H9 (cell line): ENCODE measurements at regions not wholly inside any gene's neighbourhood (a gene's known extent, or its start where the extent isn't known, plus 50 kb on each side); places are given as distances from the start of the nearest gene placed in this dataset.

Experiments used
- DNase-seq: peaks from one replicate; pipeline ENCODE4 v3.0.0-alpha.2; 2017
- H2AFZ ChIP-seq: one replicate; pipeline ENCODE4 v1.6.1; 2013; ENCODE audit warnings: mild to moderate bottlenecking, low read length, control low read depth, moderate library complexity
- H2AK5ac ChIP-seq: 2 replicates; pipeline ENCODE4 v1.6.1; 2013; ENCODE audit warnings: low read length, control low read depth, mixed read lengths; ENCODE audit not compliant: insufficient read length
- H2BK120ac ChIP-seq: one replicate; pipeline ENCODE4 v1.6.1; 2013; ENCODE audit warnings: low read depth, mild to moderate bottlenecking, low read length, control low read depth, inconsistent platforms; ENCODE audit not compliant: poor library complexity, severe bottlenecking
- H2BK12ac ChIP-seq: 2 replicates; pipeline ENCODE4 v1.6.1; 2013; ENCODE audit warnings: low read length, control low read depth, mixed read lengths, low read depth; ENCODE audit not compliant: insufficient read length
- H2BK15ac ChIP-seq: 2 replicates; pipeline ENCODE4 v1.6.1; 2013; ENCODE audit warnings: low read depth, low read length, control low read depth
- H2BK20ac ChIP-seq: one replicate; pipeline ENCODE4 v1.6.1; 2013; ENCODE audit warnings: low read depth, mild to moderate bottlenecking, low read length, control low read depth, inconsistent platforms; ENCODE audit not compliant: poor library complexity, severe bottlenecking
- H2BK5ac ChIP-seq: 2 replicates; pipeline ENCODE4 v1.6.1; 2013; ENCODE audit warnings: low read length, control low read depth, mixed read lengths; ENCODE audit not compliant: insufficient read length
- H3K14ac ChIP-seq: 2 replicates; pipeline ENCODE4 v1.6.1; 2013; ENCODE audit warnings: low read length, control low read depth; ENCODE audit not compliant: insufficient read depth
- H3K18ac ChIP-seq: 2 replicates; pipeline ENCODE4 v1.6.1; 2013; ENCODE audit warnings: low read depth, mild to moderate bottlenecking, mixed read lengths, low read length, control low read depth; ENCODE audit not compliant: insufficient read length
- H3K23ac ChIP-seq: 2 replicates; pipeline ENCODE4 v1.6.1; 2013; ENCODE audit warnings: low read length, control low read depth, mixed read lengths, low read depth; ENCODE audit not compliant: insufficient read length
- H3K23me2 ChIP-seq: 2 replicates; pipeline ENCODE4 v1.6.1; 2013; ENCODE audit warnings: low read depth, mild to moderate bottlenecking, mixed read lengths, low read length, control low read depth; ENCODE audit not compliant: insufficient read length, poor library complexity, severe bottlenecking
- H3K27ac ChIP-seq: 2 replicates; pipeline ENCODE4 v1.5.1; 2013; ENCODE audit warnings: low read length, control low read depth, mixed read lengths, low read depth; ENCODE audit not compliant: insufficient read length
- H3K27me3 ChIP-seq: 2 replicates; pipeline ENCODE4 v1.6.1; 2013; ENCODE audit warnings: low read length, control low read depth, inconsistent platforms; ENCODE audit not compliant: insufficient read depth
- H3K4ac ChIP-seq: 2 replicates; pipeline ENCODE4 v1.6.1; 2013; ENCODE audit warnings: low read depth, mild to moderate bottlenecking, control low read depth, inconsistent platforms, low read length, moderate library complexity
- H3K4me1 ChIP-seq: 2 replicates; pipeline ENCODE4 v1.6.1; 2013; ENCODE audit warnings: low read length, control low read depth, inconsistent platforms; ENCODE audit not compliant: insufficient read depth
- H3K4me2 ChIP-seq: 2 replicates; pipeline ENCODE4 v1.6.1; 2013; ENCODE audit warnings: low read length, control low read depth, mixed read lengths; ENCODE audit not compliant: insufficient read length, insufficient read depth
- H3K56ac ChIP-seq: 2 replicates; pipeline ENCODE4 v1.6.1; 2013; ENCODE audit warnings: low read depth, mild to moderate bottlenecking, mixed read lengths, low read length, control low read depth; ENCODE audit not compliant: insufficient read length
- H3K79me1 ChIP-seq: 2 replicates; pipeline ENCODE4 v1.6.1; 2013; ENCODE audit warnings: low read depth, mild to moderate bottlenecking, moderate library complexity, low read length, control low read depth, inconsistent platforms; ENCODE audit not compliant: insufficient read depth, poor library complexity, severe bottlenecking
- H3K79me2 ChIP-seq: 2 replicates; pipeline ENCODE4 v1.6.1; 2013; ENCODE audit warnings: low read length, control low read depth, inconsistent platforms; ENCODE audit not compliant: insufficient read depth
- H3K9ac ChIP-seq: 2 replicates; pipeline ENCODE4 v1.6.1; 2013; ENCODE audit warnings: low read length, control low read depth, mixed read lengths; ENCODE audit not compliant: insufficient read length; ENCODE audit errors: extremely low read depth
- H3K9me3 ChIP-seq: one replicate; pipeline ENCODE4 v1.6.1; 2013; ENCODE audit warnings: low read depth, low read length, inconsistent platforms; ENCODE audit not compliant: control insufficient read depth
- H3T11ph ChIP-seq: one replicate; pipeline ENCODE4 v1.6.1; 2013; ENCODE audit warnings: mild to moderate bottlenecking, low read length, control low read depth, inconsistent platforms
- H4K20me1 ChIP-seq: one replicate; pipeline ENCODE4 v1.6.1; 2013; ENCODE audit not compliant: control insufficient read depth, insufficient read length, insufficient read depth
- H4K5ac ChIP-seq: 2 replicates; pipeline ENCODE4 v1.6.1; 2013; ENCODE audit warnings: low read depth, mild to moderate bottlenecking, mixed read lengths, low read length, control low read depth; ENCODE audit not compliant: insufficient read length
- H4K8ac ChIP-seq: replicated peaks from 2 replicates; pipeline ENCODE4 v1.6.1; 2013; ENCODE audit warnings: low read length, control low read depth, mixed read lengths, low read depth; ENCODE audit not compliant: insufficient read length
- H4K91ac ChIP-seq: 2 replicates; pipeline ENCODE4 v1.6.1; 2013; ENCODE audit warnings: low read depth, mild to moderate bottlenecking, moderate library complexity, mixed read lengths, low read length, control low read depth; ENCODE audit not compliant: insufficient read length
- H3K27ac Mint-ChIP-seq, 3 experiments: 2 replicates in 2 of 3; 3 replicates in 1 of 3; pipeline ENCODE4 v1.8.0; 2020 to 2021; ENCODE audit warnings: mixed read lengths in 3 of 3, mild to moderate bottlenecking in 1 of 3, moderate library complexity in 1 of 3
- H3K27me3 Mint-ChIP-seq: 2 replicates; pipeline ENCODE4 v1.8.0; 2021; ENCODE audit warnings: low read depth, mild to moderate bottlenecking, moderate library complexity, mixed read lengths
- H3K36me3 Mint-ChIP-seq, 3 experiments: 2 replicates in 2 of 3; 3 replicates in 1 of 3; pipeline ENCODE4 v1.8.0; 2020 to 2021; ENCODE audit warnings: low read depth in 3 of 3, mixed read lengths in 3 of 3; ENCODE audit not compliant: insufficient read depth in 1 of 3
- H3K4me1 Mint-ChIP-seq, 2 experiments: 2 replicates each; pipeline ENCODE4 v1.8.0; 2020; ENCODE audit warnings: mixed read lengths in 2 of 2
- H3K4me3 Mint-ChIP-seq, 2 experiments: 2 replicates in 1 of 2; 3 replicates in 1 of 2; pipeline ENCODE4 v1.8.0; 2020 to 2021; ENCODE audit warnings: mild to moderate bottlenecking in 2 of 2, mixed read lengths in 2 of 2, moderate library complexity in 1 of 2
- H3K9me3 Mint-ChIP-seq, 2 experiments: 2 replicates in 1 of 2; 3 replicates in 1 of 2; pipeline ENCODE4 v1.8.0; 2020; ENCODE audit warnings: mild to moderate bottlenecking in 2 of 2, mixed read lengths in 2 of 2, moderate library complexity in 1 of 2
- WGBS: extraction: QIAGEN DNeasy Blood & Tissue Kit; methylation state at CpG from one replicate; pipeline ENCODE4 v1.1.7; 2013; ENCODE audit warnings: missing lambda C conversion rate, low lambda C conversion rate, mixed read lengths; ENCODE audit not compliant: insufficient read length; ENCODE audit errors: extremely low coverage; 5-methylcytosine and 5-hydroxymethylcytosine counted together
- TF ChIP-seq, protein P1 (sequence below): fragments of 200-600 bp; sonication (generic); conservative IDR thresholded peaks from 3 replicates; pipeline ENCODE4 v1.8.0; 2021; ENCODE audit warnings: antibody characterized with exemption, mild to moderate bottlenecking

DNA sequence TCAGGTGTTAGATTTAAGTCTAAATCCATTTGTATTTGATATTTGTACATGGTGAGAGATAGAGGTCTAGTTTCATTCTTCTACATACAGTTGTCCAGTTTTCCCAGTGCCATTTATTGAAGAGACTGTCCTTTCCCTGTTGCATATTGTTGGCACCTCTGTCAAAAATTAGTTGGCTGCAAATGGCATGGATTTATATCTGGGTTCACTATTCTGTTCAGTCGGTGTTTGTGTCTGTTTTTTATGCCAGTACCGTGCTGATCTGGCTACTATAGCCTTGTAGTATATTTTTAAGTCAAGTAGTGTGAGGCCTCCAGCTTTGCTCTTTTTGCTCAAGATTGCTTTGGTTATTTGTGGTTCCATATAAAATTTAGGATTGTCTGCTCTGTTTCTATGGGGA, 176.2 kb upstream of the DMRT1 start:
- no peak overlapping the region for H4K91ac ChIP-seq
- H3K18ac ChIP-seq = no peak overlapping the region
- no peak overlapping the region for H2BK15ac ChIP-seq
- peaks cover 3% of the 10 kb centered on the region for H3K79me1 ChIP-seq
- no peaks in the 10 kb centered on the region for H4K20me1 ChIP-seq
- no peaks in the 10 kb centered on the region for H3K27me3 ChIP-seq
- no peaks in the 10 kb centered on the region for H3K4me1 ChIP-seq
- H3K23me2 ChIP-seq = no peaks in the 10 kb centered on the region
- no peaks in the 10 kb centered on the region for H3K79me2 ChIP-seq
- no peak overlapping the region for H2BK120ac ChIP-seq
- no peaks in the 10 kb centered on the region for H3K9me3 ChIP-seq
- TF ChIP-seq, protein P1, sequence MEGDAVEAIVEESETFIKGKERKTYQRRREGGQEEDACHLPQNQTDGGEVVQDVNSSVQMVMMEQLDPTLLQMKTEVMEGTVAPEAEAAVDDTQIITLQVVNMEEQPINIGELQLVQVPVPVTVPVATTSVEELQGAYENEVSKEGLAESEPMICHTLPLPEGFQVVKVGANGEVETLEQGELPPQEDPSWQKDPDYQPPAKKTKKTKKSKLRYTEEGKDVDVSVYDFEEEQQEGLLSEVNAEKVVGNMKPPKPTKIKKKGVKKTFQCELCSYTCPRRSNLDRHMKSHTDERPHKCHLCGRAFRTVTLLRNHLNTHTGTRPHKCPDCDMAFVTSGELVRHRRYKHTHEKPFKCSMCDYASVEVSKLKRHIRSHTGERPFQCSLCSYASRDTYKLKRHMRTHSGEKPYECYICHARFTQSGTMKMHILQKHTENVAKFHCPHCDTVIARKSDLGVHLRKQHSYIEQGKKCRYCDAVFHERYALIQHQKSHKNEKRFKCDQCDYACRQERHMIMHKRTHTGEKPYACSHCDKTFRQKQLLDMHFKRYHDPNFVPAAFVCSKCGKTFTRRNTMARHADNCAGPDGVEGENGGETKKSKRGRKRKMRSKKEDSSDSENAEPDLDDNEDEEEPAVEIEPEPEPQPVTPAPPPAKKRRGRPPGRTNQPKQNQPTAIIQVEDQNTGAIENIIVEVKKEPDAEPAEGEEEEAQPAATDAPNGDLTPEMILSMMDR = no peak
- no peak for DNase-seq
- H2BK12ac ChIP-seq = no peak overlapping the region
- no peak overlapping the region for H2AK5ac ChIP-seq
- no peak overlapping the region for H3T11ph ChIP-seq
- no peak overlapping the region for H3K56ac ChIP-seq
- H3K23ac ChIP-seq = no peak overlapping the region
- H3K14ac ChIP-seq = no peak overlapping the region
- no peak overlapping the region for H3K27ac ChIP-seq
- no peak overlapping the region for H2BK20ac ChIP-seq
- H3K9ac ChIP-seq = no peak overlapping the region
- H2AFZ ChIP-seq = no peak overlapping the region
- Mint-ChIP-seq H3K36me3 (peaks cover 5 to 13% (median 9%) of the 10 kb centered on the region in 3 experiments; a peak in 6 of 7 replicates), H3K27ac (no peak overlapping the region), H3K4me3 (no peak overlapping the region), H3K4me1 (peaks cover 4% of the 10 kb centered on the region in 2 experiments; a peak in 3 of 4 replicates), H3K27me3 (no peaks in the 10 kb centered on the region), H3K9me3 (peaks cover 7 to 19% of the 10 kb centered on the region in 2 experiments; a peak in 4 of 5 replicates)
- no peak overlapping the region for H3K4me2 ChIP-seq
- H4K8ac ChIP-seq = no peak overlapping the region
- no peak overlapping the region for H3K4ac ChIP-seq
- H2BK5ac ChIP-seq = no peak overlapping the region
- H4K5ac ChIP-seq = no peak overlapping the region
- no CpG with 5 or more reads among the region's 2 CpGs for WGBS
